ENCODE measurements at regions not wholly inside any gene's neighbourhood (a gene's known extent, or its start where the extent isn't known, plus 50 kb on each side); places are given as distances from the start of the nearest gene placed in this dataset.

- no peak for DNase-seq (ENCODE audit: low read depth, low spot score)
Measured at GRCh38 chr7:42314696-42315095, 77.7 kb upstream of the GLI3 start.

- no peak for DNase-seq (ENCODE audit: low read depth, low spot score)
Measured at GRCh38 chr7:42311195-42311594, 74.2 kb upstream of the GLI3 start.

DNA sequence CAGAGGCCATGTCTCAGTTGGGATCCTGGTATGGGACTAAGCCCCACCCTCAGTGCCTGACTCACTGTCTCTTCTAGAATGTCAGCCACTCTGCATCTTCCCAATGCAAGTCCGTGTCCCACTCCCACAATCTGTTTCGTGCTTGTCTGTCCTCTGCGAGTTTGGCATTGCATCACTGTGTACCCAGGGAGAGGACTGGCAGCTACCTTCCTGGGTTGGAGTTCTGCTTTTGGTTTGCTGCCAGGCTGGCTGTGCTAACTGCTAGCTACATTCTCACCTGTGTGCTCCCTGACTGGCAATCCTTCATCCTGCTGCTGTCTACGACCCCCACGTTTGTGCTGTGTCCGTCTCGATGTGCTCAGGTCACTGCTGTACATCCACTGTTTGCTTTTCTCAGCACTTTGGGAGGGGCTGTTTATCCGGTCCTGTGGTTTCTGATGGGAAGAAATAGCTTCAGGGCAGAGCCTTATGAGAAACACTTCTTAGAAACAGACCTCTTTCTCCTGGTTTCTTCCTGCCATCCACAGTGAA, 56.0 kb upstream of the GLI3 start:
- DNase-seq (ENCODE audit: low read depth, low spot score), result no peak

GRCh38 chr7:42289473-42289872, 52.5 kb upstream of the GLI3 start:
- no peak for DNase-seq (ENCODE audit: low read depth, low spot score)

All from smooth muscle cell of the brain vasculature (primary cell).